22Rv1 (cell line): ENCODE measurements at regions not wholly inside any gene's neighbourhood (a gene's known extent, or its start where the extent isn't known, plus 50 kb on each side); places are given as distances from the start of the nearest gene placed in this dataset.

Experiments
- H3K27ac ChIP-seq: fragments of 450-650 bp; 2 replicates; pipeline ENCODE4 v1.5.1; 2017
- CTCF ChIP-seq: fragments of 450-650 bp; IDR thresholded peaks from 2 replicates; pipeline ENCODE4 v1.5.1; 2017; ENCODE audit warnings: mild to moderate bottlenecking
- ZFX ChIP-seq: fragments of 450-650 bp; IDR thresholded peaks from 2 replicates; pipeline ENCODE4 v1.6.1; 2017; ENCODE audit warnings: antibody characterized with exemption, borderline replicate concordance

DNA sequence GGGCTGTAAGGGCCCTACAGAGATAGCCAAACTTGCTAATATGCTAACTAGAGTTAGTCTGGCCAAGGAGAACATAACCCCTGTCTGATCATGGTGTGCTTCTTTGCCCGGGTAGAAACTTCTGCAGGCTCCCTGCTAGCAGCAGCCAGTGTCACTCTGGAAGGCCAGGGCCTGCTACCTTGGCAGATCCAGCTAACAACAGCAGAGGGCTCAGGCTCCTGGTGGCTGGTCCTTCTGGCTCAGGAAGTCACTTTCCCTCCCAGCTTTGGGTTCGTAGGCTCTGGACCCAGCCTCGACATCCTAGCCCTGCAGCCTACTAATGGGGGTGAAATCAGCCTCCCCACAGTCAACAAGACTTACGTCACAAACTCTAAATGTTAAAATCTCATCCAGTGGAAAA lies 373.7 kb upstream of the RGMA start:
- H3K27ac ChIP-seq = no peak overlapping the region
- TF ChIP-seq CTCF (no peak), ZFX (no peak)

DNA sequence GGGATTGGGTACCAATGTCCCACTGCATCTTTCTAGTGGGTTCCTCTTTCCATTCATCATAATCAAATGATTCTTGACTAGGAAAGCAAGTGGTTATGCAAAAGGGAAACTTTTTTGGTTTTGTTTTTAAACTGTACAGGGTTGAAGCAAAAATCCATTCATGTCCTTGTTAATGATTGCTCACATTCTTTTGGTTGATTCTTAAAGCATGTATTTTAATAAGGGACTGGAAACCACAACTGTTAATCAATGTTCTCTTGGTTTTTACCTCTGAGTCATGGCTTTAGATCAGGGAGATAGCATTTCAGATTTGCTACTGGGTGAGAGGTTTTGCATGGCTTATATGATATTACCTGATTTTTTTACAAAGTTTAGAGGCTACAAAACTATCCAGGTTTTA lies 371.7 kb upstream of the RGMA start:
- TF ChIP-seq ZFX (no peak), CTCF (no peak)
- no peak overlapping the region for H3K27ac ChIP-seq

DNA sequence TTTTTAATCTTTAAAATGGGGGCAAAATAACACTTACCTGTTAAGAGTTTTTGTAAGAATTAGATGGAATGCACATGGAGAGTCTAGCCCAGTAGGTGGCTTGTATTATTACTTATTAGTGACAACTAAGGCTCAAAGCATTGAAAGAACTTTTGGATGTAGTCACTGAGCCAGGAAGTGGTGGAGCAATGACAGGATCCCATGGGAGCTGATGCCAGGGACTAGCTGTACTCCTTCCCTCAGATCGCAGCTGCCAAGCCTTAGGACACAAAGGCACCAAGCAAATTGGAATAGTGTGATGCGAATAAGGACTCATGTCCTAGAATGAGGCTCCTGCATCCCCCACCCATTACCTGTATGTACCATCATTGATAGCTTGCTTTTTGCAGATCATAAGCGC lies 370.4 kb upstream of the RGMA start:
- H3K27ac ChIP-seq = no peak overlapping the region
- TF ChIP-seq CTCF (no peak), ZFX (no peak)

- no peak for TF ChIP-seq CTCF
- no peak for TF ChIP-seq ZFX
These were observed 369.6 kb upstream of the RGMA start for GRCh38 chr15:93458597-93458996.

DNA sequence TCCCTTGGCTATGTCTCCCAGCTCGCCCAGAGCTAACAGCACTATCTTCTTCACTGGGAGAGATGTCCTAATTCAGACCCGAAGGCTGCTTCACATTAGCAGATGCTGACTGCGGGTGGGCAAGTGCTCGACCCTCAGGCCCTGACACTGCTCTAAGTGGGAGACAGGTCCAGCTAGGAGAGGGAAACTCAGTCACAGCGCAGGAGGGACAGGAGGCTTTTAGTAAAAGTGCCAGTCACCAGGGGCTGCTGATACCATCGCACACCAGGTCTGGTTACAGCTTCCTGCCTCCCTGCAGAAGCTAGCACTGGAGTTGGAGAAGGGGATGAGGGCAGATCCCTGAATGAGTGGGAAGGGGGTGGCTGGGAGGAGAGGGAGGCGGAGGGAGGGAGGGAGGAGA lies 365.8 kb upstream of the RGMA start:
- TF ChIP-seq CTCF = no peak
- TF ChIP-seq ZFX = no peak

More at GRCh38 chr15:93458597-93458996, 369.6 kb upstream of the RGMA start:
- H3K27ac ChIP-seq = no peak overlapping the region

GRCh38 chr15:93452537-93453211 lies 363.7 kb upstream of the RGMA start:
- no peak overlapping the region for H3K27ac ChIP-seq
- TF ChIP-seq CTCF (no peak), ZFX (no peak)

More for the DNA sequence above, 365.8 kb upstream of the RGMA start:
- H3K27ac ChIP-seq = no peak overlapping the region

DNA sequence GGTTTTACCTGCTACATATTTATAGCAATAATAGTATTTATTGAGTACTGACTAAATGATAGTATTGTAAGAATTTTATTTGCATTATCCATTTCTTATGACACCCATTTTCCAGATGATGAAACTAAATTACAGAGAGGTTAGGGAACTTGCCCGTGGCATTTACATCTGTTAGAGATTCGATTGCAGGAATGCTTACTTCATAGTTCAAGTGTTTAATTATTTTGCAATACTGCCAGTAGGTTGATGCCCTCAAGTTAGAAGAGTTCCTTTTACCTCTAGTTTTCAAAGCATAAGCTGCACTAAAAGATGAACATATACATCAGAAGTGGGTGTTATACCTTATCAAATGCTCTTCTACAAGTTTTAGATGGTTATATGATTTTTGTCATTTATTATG lies 362.8 kb upstream of the RGMA start:
- TF ChIP-seq ZFX = no peak
- TF ChIP-seq CTCF = no peak
- H3K27ac ChIP-seq = no peak overlapping the region
